ENCODE measurements at regions not wholly inside any gene's neighbourhood (a gene's known extent, or its start where the extent isn't known, plus 50 kb on each side); places are given as distances from the start of the nearest gene placed in this dataset.

GRCh38 chr9:23394189-23394588 lies 431.9 kb downstream of the ELAVL2 start:
- Mint-ChIP-seq H3K27me3 (no peaks in the 10 kb centered on the region), H3K27ac (no peak overlapping the region), H3K4me1 (no peaks in the 10 kb centered on the region), H3K9me3 (peaks cover 7% of the 10 kb centered on the region), H3K4me3 (no peak overlapping the region), H3K36me3 (ENCODE audit: low read depth) (no peaks in the 10 kb centered on the region)
- DNase-seq = no peak
- intact Hi-C loops (cut with micrococcal nuclease) = no loop called here

GRCh38 chr9:23408874-23409273 lies 417.2 kb downstream of the ELAVL2 start:
- Mint-ChIP-seq H3K4me1 (no peaks in the 10 kb centered on the region), H3K36me3 (ENCODE audit: low read depth) (no peaks in the 10 kb centered on the region), H3K27ac (no peak overlapping the region), H3K9me3 (no peaks in the 10 kb centered on the region), H3K4me3 (no peak overlapping the region), H3K27me3 (no peaks in the 10 kb centered on the region)
- DNase-seq = no peak
- intact Hi-C loops (cut with micrococcal nuclease) = no loop called here

- Mint-ChIP-seq H3K9me3 (no peaks in the 10 kb centered on the region), H3K4me3 (no peak overlapping the region), H3K4me1 (no peaks in the 10 kb centered on the region), H3K36me3 (ENCODE audit: low read depth) (no peaks in the 10 kb centered on the region), H3K27ac (no peak overlapping the region), H3K27me3 (no peaks in the 10 kb centered on the region)
- intact Hi-C loops (cut with micrococcal nuclease) = no loop called here
- no peak for DNase-seq
Observed at GRCh38 chr9:23412046-23412445, 414.0 kb downstream of the ELAVL2 start.

- Mint-ChIP-seq H3K9me3 (no peaks in the 10 kb centered on the region), H3K27me3 (no peaks in the 10 kb centered on the region), H3K36me3 (ENCODE audit: low read depth) (no peaks in the 10 kb centered on the region), H3K4me1 (no peaks in the 10 kb centered on the region), H3K27ac (no peak overlapping the region), H3K4me3 (no peak overlapping the region)
- intact Hi-C loops (cut with micrococcal nuclease) = no loop called here
- DNase-seq = no peak
Observed at GRCh38 chr9:23412458-23412857, 413.6 kb downstream of the ELAVL2 start.

- Mint-ChIP-seq H3K4me3 (no peak overlapping the region), H3K27me3 (no peaks in the 10 kb centered on the region), H3K4me1 (no peaks in the 10 kb centered on the region)
Observed at GRCh38 chr9:23413541-23413940, 412.5 kb downstream of the ELAVL2 start.

GRCh38 chr9:23423999-23424398 lies 402.0 kb downstream of the ELAVL2 start:
- Mint-ChIP-seq H3K4me3 (no peak overlapping the region), H3K27me3 (no peaks in the 10 kb centered on the region), H3K4me1 (no peaks in the 10 kb centered on the region), H3K36me3 (ENCODE audit: low read depth) (no peaks in the 10 kb centered on the region), H3K9me3 (peaks cover 11% of the 10 kb centered on the region), H3K27ac (no peak overlapping the region)
- intact Hi-C loops (cut with micrococcal nuclease) = no loop called here
- DNase-seq = no peak

More at GRCh38 chr9:23413541-23413940, 412.5 kb downstream of the ELAVL2 start:
- no peak overlapping the region for H3K27ac Mint-ChIP-seq
- intact Hi-C loops (cut with micrococcal nuclease) = no loop called here
- H3K9me3 Mint-ChIP-seq = no peaks in the 10 kb centered on the region
- no peaks in the 10 kb centered on the region for H3K36me3 Mint-ChIP-seq (ENCODE audit: low read depth)
- no peak for DNase-seq

GRCh38 chr9:23426144-23426543 lies 399.9 kb downstream of the ELAVL2 start:
- peaks cover 11% of the 10 kb centered on the region for H3K9me3 Mint-ChIP-seq

GRCh38 chr9:23431459-23431858 lies 394.6 kb downstream of the ELAVL2 start:
- no peaks in the 10 kb centered on the region for H3K27me3 Mint-ChIP-seq
- H3K36me3 Mint-ChIP-seq (ENCODE audit: low read depth) = no peaks in the 10 kb centered on the region
- H3K27ac Mint-ChIP-seq = no peak overlapping the region
- no peak for DNase-seq
- H3K4me1 Mint-ChIP-seq = no peaks in the 10 kb centered on the region
- H3K4me3 Mint-ChIP-seq = no peak overlapping the region
- H3K9me3 Mint-ChIP-seq = peaks cover 5% of the 10 kb centered on the region
- intact Hi-C loops (cut with micrococcal nuclease) = no loop called here

More at GRCh38 chr9:23426144-23426543, 399.9 kb downstream of the ELAVL2 start:
- DNase-seq = no peak
- Mint-ChIP-seq H3K27me3 (no peaks in the 10 kb centered on the region), H3K27ac (no peak overlapping the region), H3K4me1 (no peaks in the 10 kb centered on the region), H3K36me3 (ENCODE audit: low read depth) (no peaks in the 10 kb centered on the region), H3K4me3 (no peak overlapping the region)
- intact Hi-C loops (cut with micrococcal nuclease) = no loop called here

GRCh38 chr9:23434654-23435053 lies 391.4 kb downstream of the ELAVL2 start:
- no peak overlapping the region for H3K4me3 Mint-ChIP-seq
- intact Hi-C loops (cut with micrococcal nuclease) = no loop called here
- H3K36me3 Mint-ChIP-seq (ENCODE audit: low read depth) = no peaks in the 10 kb centered on the region
- peaks cover 4% of the 10 kb centered on the region for H3K9me3 Mint-ChIP-seq
- no peaks in the 10 kb centered on the region for H3K27me3 Mint-ChIP-seq
- H3K27ac Mint-ChIP-seq = no peak overlapping the region
- DNase-seq = no peak
- no peaks in the 10 kb centered on the region for H3K4me1 Mint-ChIP-seq

GRCh38 chr9:23438299-23438907 lies 387.6 kb downstream of the ELAVL2 start:
- Mint-ChIP-seq H3K27me3 (no peaks in the 10 kb centered on the region), H3K4me1 (no peaks in the 10 kb centered on the region), H3K4me3 (no peak overlapping the region), H3K27ac (no peak overlapping the region), H3K36me3 (ENCODE audit: low read depth) (no peaks in the 10 kb centered on the region), H3K9me3 (peaks cover 8% of the 10 kb centered on the region)
- no peak for DNase-seq
- intact Hi-C loops (cut with micrococcal nuclease) = no loop called here

GRCh38 chr9:23441275-23441674 lies 384.8 kb downstream of the ELAVL2 start:
- Mint-ChIP-seq H3K27me3 (no peaks in the 10 kb centered on the region), H3K4me3 (no peak overlapping the region), H3K27ac (no peak overlapping the region), H3K36me3 (ENCODE audit: low read depth) (no peaks in the 10 kb centered on the region), H3K4me1 (no peaks in the 10 kb centered on the region), H3K9me3 (peaks cover 8% of the 10 kb centered on the region)
- intact Hi-C loops (cut with micrococcal nuclease) = no loop called here
- DNase-seq = no peak

GRCh38 chr9:23444658-23445057 lies 381.4 kb downstream of the ELAVL2 start:
- Mint-ChIP-seq H3K27me3 (no peaks in the 10 kb centered on the region), H3K4me1 (no peaks in the 10 kb centered on the region), H3K36me3 (ENCODE audit: low read depth) (no peaks in the 10 kb centered on the region), H3K27ac (no peak overlapping the region), H3K4me3 (no peak overlapping the region), H3K9me3 (peaks cover 4% of the 10 kb centered on the region)
- intact Hi-C loops (cut with micrococcal nuclease) = no loop called here
- no peak for DNase-seq

- Mint-ChIP-seq H3K27ac (no peak overlapping the region), H3K27me3 (no peaks in the 10 kb centered on the region), H3K9me3 (no peaks in the 10 kb centered on the region), H3K4me3 (no peak overlapping the region), H3K36me3 (ENCODE audit: low read depth) (no peaks in the 10 kb centered on the region), H3K4me1 (no peaks in the 10 kb centered on the region)
- intact Hi-C loops (cut with micrococcal nuclease) = no loop called here
- DNase-seq = no peak
Observed at GRCh38 chr9:23447166-23447565, 378.9 kb downstream of the ELAVL2 start.

GRCh38 chr9:23447944-23448343 lies 378.1 kb downstream of the ELAVL2 start:
- H3K27me3 Mint-ChIP-seq = no peaks in the 10 kb centered on the region
- H3K4me1 Mint-ChIP-seq = no peaks in the 10 kb centered on the region
- DNase-seq = no peak
- no peaks in the 10 kb centered on the region for H3K9me3 Mint-ChIP-seq
- H3K4me3 Mint-ChIP-seq = no peak overlapping the region
- intact Hi-C loops (cut with micrococcal nuclease) = no loop called here
- no peaks in the 10 kb centered on the region for H3K36me3 Mint-ChIP-seq (ENCODE audit: low read depth)
- H3K27ac Mint-ChIP-seq = no peak overlapping the region

- Mint-ChIP-seq H3K4me3 (no peak overlapping the region), H3K9me3 (no peaks in the 10 kb centered on the region), H3K4me1 (no peaks in the 10 kb centered on the region), H3K27me3 (no peaks in the 10 kb centered on the region), H3K36me3 (ENCODE audit: low read depth) (no peaks in the 10 kb centered on the region), H3K27ac (no peak overlapping the region)
- intact Hi-C loops (cut with micrococcal nuclease) = no loop called here
- DNase-seq = no peak
Observed at GRCh38 chr9:23451802-23452418, 374.1 kb downstream of the ELAVL2 start.
